Pons (tissue), 1 donor: ENCODE measurements at regions not wholly inside any gene's neighbourhood (a gene's known extent, or its start where the extent isn't known, plus 50 kb on each side); places are given as distances from the start of the nearest gene placed in this dataset.
"Not testable (repeated sequence)": the region's sequence is repeated elsewhere in the genome, so short reads cannot be mapped to it uniquely, and the experiment has no call there.

Experiments
- DNase-seq: peaks from one replicate; pipeline ENCODE4 v3.0.0-alpha.2; 2016; ENCODE audit warnings: low spot score

GRCh38 chr12:47373554-47374150, 293.9 kb upstream of the AMIGO2 start:
- DNase-seq: no peak

GRCh38 chr12:47370421-47370820, 290.7 kb upstream of the AMIGO2 start:
- DNase-seq: no peak

GRCh38 chr12:47369085-47369484, 289.3 kb upstream of the AMIGO2 start:
- no peak for DNase-seq

GRCh38 chr12:47367912-47368537, 288.3 kb upstream of the AMIGO2 start:
- no peak for DNase-seq

GRCh38 chr12:47366579-47366978, 286.8 kb upstream of the AMIGO2 start:
- DNase-seq: no peak

GRCh38 chr12:47366157-47366556, 286.4 kb upstream of the AMIGO2 start:
- DNase-seq: no peak

- not testable (repeated sequence) for DNase-seq
Measured at GRCh38 chr12:47365443-47366076, 285.8 kb upstream of the AMIGO2 start.

GRCh38 chr12:47364261-47364660, 284.5 kb upstream of the AMIGO2 start:
- DNase-seq: no peak

- DNase-seq: no peak
Measured at GRCh38 chr12:47362126-47362705, 282.5 kb upstream of the AMIGO2 start.

- DNase-seq: peak; percentile 46
Measured at GRCh38 chr12:47361389-47362021, 281.7 kb upstream of the AMIGO2 start.

- DNase-seq: peak; percentile 53
Measured at GRCh38 chr12:47360771-47361388, 281.1 kb upstream of the AMIGO2 start.

- no peak for DNase-seq
Measured at GRCh38 chr12:47360093-47360480, 280.3 kb upstream of the AMIGO2 start.

- DNase-seq: no peak
Measured at GRCh38 chr12:47359310-47360092, 279.7 kb upstream of the AMIGO2 start.

GRCh38 chr12:47357006-47357405, 277.2 kb upstream of the AMIGO2 start:
- DNase-seq: not testable (repeated sequence)

GRCh38 chr12:47356129-47356700, 276.5 kb upstream of the AMIGO2 start:
- peak; percentile 75 for DNase-seq

GRCh38 chr12:47353508-47353907, 273.7 kb upstream of the AMIGO2 start:
- no peak for DNase-seq

- no peak for DNase-seq
Measured at GRCh38 chr12:47352067-47352466, 272.3 kb upstream of the AMIGO2 start.

- DNase-seq: no peak
Measured at GRCh38 chr12:47351526-47351925, 271.8 kb upstream of the AMIGO2 start.

- DNase-seq: no peak
Measured at GRCh38 chr12:47350062-47350408, 270.3 kb upstream of the AMIGO2 start.

GRCh38 chr12:47349137-47350061, 269.6 kb upstream of the AMIGO2 start:
- no peak for DNase-seq
